GM12891 (cell line): ENCODE measurements at regions not wholly inside any gene's neighbourhood (a gene's known extent, or its start where the extent isn't known, plus 50 kb on each side); places are given as distances from the start of the nearest gene placed in this dataset.

Source experiments
- DNase-seq: peaks from one replicate; pipeline ENCODE4 v3.0.0; 2011; ENCODE audit warnings: low spot score; ENCODE audit not compliant: insufficient read length
- FAIRE-seq: peaks from 2 replicates; lab custom pipeline; 2011; peaks lifted over from hg19 to GRCh38; lab: Jason Lieb, UNC
- PAX5 ChIP-seq: IDR thresholded peaks from 2 replicates; pipeline ENCODE4 v1.6.1; 2011; ENCODE audit warnings: low read length, moderate library complexity, mild to moderate bottlenecking; ENCODE audit not compliant: insufficient read depth, severe bottlenecking
- POLR2A ChIP-seq: IDR thresholded peaks from 2 replicates; pipeline ENCODE4 v1.6.1; 2011; ENCODE audit warnings: low read depth, low read length, control low read depth
- POLR2AphosphoS5 ChIP-seq: IDR thresholded peaks from 2 replicates; pipeline ENCODE4 v1.6.1; 2011; ENCODE audit warnings: low read depth, low read length, control low read depth
- POU2F2 ChIP-seq: IDR thresholded peaks from 2 replicates; pipeline ENCODE4 v1.6.1; 2011; ENCODE audit warnings: low read depth, mild to moderate bottlenecking, control low read depth, low read length, moderate library complexity
- SPI1 ChIP-seq: IDR thresholded peaks from 2 replicates; pipeline ENCODE4 v1.6.1; 2011; ENCODE audit warnings: low read depth, low read length, control low read depth
- TAF1 ChIP-seq: IDR thresholded peaks from 2 replicates; pipeline ENCODE4 v1.6.1; 2011; ENCODE audit warnings: low read depth, low read length, control low read depth

GRCh38 chr1:59055908-59056719, 240.8 kb upstream of the FGGY start:
- DNase-seq (no peak), FAIRE-seq (no peak)
- no peak for TF ChIP-seq PAX5
- no peak for TF ChIP-seq SPI1
- no peak for TF ChIP-seq POLR2A
- no peak for TF ChIP-seq POLR2AphosphoS5
- TF ChIP-seq TAF1: no peak
- no peak for TF ChIP-seq POU2F2

- DNase-seq (no peak), FAIRE-seq (no peak)
- TF ChIP-seq TAF1: no peak
- no peak for TF ChIP-seq POLR2AphosphoS5
- no peak for TF ChIP-seq POLR2A
- TF ChIP-seq PAX5: no peak
- no peak for TF ChIP-seq SPI1
- no peak for TF ChIP-seq POU2F2
These were observed 239.6 kb upstream of the FGGY start for GRCh38 chr1:59057211-59057694.

DNA sequence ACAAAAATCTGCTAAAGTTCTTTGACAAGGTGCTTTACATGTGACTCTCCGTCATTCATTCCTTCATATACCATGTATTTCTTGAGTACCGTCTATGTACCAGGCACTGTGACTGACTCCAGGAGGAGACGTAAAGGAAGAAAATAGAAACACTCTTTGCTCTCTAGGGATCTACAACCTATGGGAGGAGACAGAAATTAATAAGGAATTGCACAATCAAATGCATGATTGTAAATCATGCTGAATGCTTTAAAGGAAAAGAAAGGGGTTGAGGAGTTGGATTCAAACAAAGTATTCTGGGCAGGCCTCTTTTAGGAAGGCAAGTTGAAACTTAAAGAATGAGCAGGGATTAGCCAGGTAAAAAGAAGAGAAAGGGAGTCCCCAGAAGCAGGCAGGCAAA, 239.1 kb upstream of the FGGY start:
- TF ChIP-seq PAX5: no peak
- TF ChIP-seq POLR2A: no peak
- FAIRE-seq (no peak), DNase-seq (no peak)

GRCh38 chr1:59058665-59059439, 238.0 kb upstream of the FGGY start:
- FAIRE-seq (no peak), DNase-seq (no peak)
- no peak for TF ChIP-seq SPI1
- no peak for TF ChIP-seq POLR2A

- DNase-seq: no peak
- FAIRE-seq: peak; percentile 5
- no peak for TF ChIP-seq POU2F2
- TF ChIP-seq POLR2AphosphoS5: no peak
- TF ChIP-seq POLR2A: no peak
- TF ChIP-seq TAF1: no peak
- TF ChIP-seq PAX5: no peak
- TF ChIP-seq SPI1: no peak
These were observed 235.0 kb upstream of the FGGY start for GRCh38 chr1:59061876-59062275.

DNA sequence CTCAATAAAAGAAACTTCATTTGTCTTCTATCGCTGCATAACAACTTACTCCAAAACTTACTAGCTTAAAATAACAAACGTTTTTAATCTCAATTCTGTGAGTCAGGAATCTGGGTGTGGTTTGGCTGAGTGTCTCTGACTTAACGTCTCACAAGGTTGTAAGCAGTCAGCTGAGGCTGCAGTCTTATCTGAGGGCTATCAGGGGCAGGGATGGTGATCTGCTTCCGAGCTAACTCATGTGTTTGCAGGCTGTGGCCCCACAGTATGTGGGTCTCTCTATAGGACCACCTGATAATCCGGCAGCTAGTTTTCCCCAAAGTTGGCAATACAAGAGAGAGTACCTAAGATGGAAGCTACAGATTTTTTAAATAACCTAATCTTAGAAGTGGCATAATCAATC, 234.2 kb upstream of the FGGY start:
- DNase-seq (no peak), FAIRE-seq (no peak)
- TF ChIP-seq PAX5 (no peak), POLR2AphosphoS5 (no peak), TAF1 (no peak), POU2F2 (no peak), POLR2A (no peak), SPI1 (no peak)

DNA sequence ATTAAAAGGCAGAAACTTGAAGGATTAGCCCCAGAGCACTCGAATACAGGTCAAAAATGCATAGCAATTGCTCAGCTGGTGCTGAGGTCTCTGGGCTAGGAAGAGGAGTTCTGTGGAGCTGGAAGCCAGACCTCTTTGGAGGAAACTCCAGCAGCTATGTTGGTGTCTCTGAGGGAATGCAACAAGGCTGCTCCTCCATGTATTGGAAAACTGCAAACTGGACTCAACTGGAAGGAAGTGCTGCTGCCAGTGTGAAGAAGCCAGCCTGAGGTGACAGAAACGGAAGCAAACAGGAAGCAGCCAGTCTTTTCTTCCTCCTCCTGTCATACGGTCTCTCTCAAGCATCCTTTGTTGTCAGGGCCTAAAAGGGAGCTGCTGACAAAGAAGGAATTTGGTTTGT, 233.4 kb upstream of the FGGY start:
- FAIRE-seq (no peak), DNase-seq (no peak)
- TF ChIP-seq POU2F2: no peak
- no peak for TF ChIP-seq SPI1
- TF ChIP-seq POLR2A: no peak
- TF ChIP-seq POLR2AphosphoS5: no peak
- TF ChIP-seq PAX5: no peak
- no peak for TF ChIP-seq TAF1

GRCh38 chr1:59064592-59064991, 232.3 kb upstream of the FGGY start:
- TF ChIP-seq POU2F2: no peak
- no peak for TF ChIP-seq POLR2AphosphoS5
- TF ChIP-seq SPI1: no peak
- no peak for TF ChIP-seq POLR2A
- TF ChIP-seq TAF1: no peak
- TF ChIP-seq PAX5: no peak
- no peak for FAIRE-seq

DNA sequence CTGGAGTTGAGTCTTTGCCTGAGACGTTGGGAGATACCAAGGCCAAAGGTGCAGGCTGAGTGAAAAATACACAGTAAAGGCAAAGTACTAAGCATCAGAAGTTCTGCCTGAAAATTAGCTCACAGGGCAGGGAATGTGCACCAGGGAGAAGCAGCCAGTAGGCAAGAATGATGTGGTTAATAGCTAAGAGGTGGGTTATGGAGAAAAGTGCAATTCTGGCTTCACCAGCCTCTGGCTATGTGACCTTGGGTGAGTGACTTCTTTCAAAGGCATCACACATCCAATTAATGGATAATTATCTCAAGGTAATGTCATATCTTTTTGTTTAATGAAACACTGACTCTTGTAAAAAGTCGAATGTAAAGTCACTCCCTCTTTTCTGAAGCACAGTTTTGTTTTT, 230.7 kb upstream of the FGGY start:
- DNase-seq (no peak), FAIRE-seq (no peak)
- TF ChIP-seq TAF1 (no peak), POU2F2 (no peak), PAX5 (no peak), SPI1 (no peak), POLR2A (no peak), POLR2AphosphoS5 (no peak)

More at GRCh38 chr1:59064592-59064991, 232.3 kb upstream of the FGGY start:
- no peak for DNase-seq

DNA sequence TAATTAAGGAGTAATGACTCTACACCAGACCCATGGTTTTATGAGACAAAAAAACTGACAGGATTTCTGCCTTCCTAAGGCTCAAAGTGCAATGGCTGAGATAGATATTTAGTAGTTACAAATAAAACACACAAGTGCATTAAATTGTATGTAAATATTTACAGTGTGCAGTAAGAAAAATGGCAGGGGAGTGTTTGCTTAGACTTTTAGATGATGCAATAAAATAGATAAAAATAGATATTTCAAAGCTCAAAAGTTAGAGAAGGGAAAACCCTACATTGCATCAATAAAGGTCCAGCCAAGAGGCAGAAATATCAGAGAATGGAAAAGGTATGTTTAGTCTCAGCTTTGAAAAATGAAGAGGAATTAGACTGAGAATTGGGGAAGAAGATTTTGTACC, 226.3 kb upstream of the FGGY start:
- TF ChIP-seq POLR2AphosphoS5 (no peak), TAF1 (no peak), SPI1 (no peak), POU2F2 (no peak), POLR2A (no peak), PAX5 (no peak)
- FAIRE-seq (no peak), DNase-seq (no peak)
